SW480 (cell line): ENCODE measurements at regions not wholly inside any gene's neighbourhood (a gene's known extent, or its start where the extent isn't known, plus 50 kb on each side); places are given as distances from the start of the nearest gene placed in this dataset.
A peak's percentile ranks its signal among the peaks of the same experiment; 100 is the strongest.

Experiments
- DNase-seq: peaks from one replicate; pipeline ENCODE4 v3.0.0-alpha.2; 2016; ENCODE audit warnings: low spot score

- peak; percentile 47 for DNase-seq
Observed at GRCh38 chr2:45275242-45275805, 266.1 kb upstream of the SIX2 start.

- no peak for DNase-seq
Observed at GRCh38 chr2:45274250-45274926, 265.1 kb upstream of the SIX2 start.

GRCh38 chr2:45273412-45274249, 264.4 kb upstream of the SIX2 start:
- DNase-seq, result no peak

GRCh38 chr2:45272549-45273265, 263.5 kb upstream of the SIX2 start:
- DNase-seq, result no peak

DNA sequence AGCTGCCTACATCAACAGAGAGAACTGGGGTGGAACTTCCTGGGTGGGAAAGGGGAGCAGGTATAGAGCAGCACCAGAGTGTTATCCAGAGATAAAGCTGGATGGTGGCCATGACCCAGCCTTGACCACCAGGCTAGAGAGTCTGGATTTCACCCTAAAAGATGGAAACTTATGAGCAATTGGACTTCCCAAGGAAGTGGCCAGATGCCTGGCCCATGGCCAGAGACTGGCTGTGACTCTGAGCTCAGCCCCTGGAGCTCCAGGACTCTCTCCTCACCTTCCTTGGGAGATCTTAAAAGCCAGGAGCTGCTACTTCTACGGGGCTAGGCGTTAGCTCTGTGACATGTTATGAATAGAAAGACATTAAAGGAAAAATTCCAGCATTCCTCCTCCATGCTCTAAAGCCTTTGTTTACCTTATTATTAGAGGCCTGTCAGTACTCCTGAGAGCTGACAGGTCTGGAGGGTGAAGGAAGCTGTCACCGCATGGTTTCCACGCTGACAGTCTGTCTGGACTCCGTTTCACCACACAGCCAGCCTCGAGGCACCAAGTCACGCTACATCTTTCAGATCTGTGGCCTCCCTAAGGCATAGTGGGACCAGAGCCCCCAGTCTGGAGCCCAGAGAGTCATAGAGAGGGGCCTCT, 260.0 kb upstream of the SIX2 start:
- no peak for DNase-seq

DNA sequence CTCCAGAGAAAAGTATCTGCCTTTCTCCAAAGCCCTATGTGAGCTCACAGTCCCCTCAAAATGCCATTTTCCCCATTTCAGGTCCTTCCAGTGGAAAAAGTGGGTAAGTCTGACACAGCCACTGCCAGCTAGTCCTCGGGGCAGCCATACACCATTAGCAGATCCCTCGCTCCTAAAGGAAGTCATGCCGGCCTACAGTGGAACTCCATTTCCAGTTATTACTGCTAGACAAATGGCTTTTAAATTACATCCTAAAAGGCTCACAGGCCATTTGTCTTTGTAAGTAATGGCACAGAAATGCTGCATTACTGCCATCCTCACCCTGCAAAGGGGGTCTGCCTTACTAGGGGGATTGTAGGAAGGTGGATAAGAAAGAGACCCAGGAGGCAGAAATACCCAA, 259.4 kb upstream of the SIX2 start:
- DNase-seq, result no peak

- DNase-seq, result no peak
Observed at GRCh38 chr2:45267062-45267792, 258.0 kb upstream of the SIX2 start.

DNA sequence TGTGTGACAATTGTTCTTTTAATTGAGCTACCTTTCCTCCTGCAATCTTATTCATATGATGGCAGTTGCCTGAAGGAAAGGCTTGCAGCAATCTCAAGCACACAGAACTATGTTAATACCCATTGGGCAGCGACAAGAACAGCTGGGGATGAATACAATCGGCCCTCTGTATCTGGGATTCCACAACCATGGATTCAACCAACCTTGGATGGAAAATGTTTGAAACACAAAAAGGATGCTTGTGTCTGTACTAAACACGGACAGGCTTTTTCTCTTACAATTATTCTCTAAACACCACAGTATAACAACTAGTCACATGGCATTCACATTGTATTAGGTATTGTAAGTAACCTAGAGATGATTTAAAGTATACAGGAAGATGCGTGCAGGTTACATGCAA, 256.1 kb upstream of the SIX2 start:
- no peak for DNase-seq

- DNase-seq, result no peak
Observed at GRCh38 chr2:45264227-45265225, 255.3 kb upstream of the SIX2 start.

DNA sequence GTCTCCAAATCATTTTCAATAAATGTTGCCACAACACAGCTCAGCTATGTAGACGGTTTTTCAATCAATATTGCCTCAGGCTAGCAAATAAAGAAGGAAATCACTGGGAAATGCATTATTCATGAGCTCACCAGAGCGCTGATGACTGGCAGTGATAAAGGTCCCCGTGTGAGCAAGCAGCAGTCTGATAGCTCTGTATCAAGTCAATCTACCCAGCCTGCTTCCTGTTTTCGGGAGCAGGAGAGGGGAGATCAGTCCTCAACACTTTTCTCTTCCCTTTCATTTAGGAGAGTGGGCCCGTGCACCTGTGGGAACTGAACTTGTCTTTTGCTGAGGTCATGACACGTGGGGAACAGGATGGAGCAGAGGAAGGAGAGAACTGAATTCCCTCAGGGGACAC, 253.9 kb upstream of the SIX2 start:
- DNase-seq, result no peak

GRCh38 chr2:45261746-45262145, 252.5 kb upstream of the SIX2 start:
- DNase-seq, result no peak

DNA sequence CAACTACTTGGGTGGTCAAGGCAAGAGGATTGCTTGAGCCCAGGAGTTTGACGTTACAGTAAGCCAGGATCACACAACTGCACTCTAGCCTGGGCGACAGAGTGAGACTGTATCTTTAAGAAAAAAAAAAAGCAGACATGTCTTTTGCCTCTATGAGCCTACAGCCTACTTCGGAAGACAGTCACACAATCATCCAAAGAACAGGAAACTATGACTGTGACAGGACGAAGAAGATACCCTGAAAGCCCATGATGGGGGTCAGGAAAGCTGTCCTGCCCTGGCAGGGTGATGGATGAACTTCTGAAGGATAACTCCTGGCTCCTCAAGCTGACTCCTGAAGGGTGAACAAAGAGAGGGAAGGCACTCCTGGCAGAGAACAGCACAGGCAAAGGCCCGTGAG, 251.7 kb upstream of the SIX2 start:
- no peak for DNase-seq

DNA sequence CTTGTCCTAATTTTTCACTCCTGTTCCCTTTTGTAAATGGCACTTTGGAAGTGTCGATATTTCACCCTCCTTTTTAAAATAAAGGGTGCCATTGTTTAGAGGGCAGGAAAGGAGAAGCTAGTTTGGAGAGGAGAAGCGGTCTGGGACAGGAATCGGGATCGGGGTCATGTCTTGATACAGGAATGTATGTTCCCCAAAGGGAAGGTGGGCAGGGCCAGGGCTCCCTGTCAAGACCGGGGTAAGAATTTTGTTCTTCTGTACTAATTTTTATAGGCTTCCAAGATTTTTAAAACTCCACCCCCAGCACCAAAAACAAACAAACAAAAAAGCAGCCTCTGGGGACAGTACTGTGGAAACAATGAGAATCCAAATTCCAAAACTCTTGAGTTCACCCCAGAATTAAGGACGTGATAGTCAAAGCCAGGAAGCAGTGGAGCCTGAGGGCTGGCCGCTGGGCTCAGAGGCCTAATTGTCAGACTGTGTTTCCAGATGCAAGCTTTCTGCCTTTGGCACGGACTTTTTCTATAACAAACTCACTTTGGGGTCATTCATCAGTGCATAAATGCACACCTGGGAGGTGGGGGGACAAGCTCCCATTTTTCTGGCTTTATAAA, 250.4 kb upstream of the SIX2 start:
- DNase-seq, result no peak

DNA sequence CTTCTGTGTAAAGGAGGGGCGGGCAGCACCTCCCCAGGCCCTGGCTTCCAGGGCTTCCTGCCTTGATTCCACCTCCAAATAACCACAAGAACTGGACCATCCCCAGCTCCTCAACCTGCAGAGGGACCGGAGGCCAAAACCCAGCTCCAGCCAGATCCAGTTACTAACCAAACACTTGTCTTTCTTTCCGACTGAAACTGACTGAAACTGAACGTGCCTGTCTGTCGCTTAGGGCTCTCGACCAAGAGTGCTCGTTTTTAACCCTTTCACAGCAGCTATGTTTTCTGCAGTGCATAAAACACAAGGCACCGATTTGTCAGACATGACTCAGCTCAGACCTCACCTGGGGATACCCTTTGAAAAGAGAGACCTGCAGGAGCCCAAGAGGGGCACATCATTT, 249.9 kb upstream of the SIX2 start:
- DNase-seq, result no peak

DNA sequence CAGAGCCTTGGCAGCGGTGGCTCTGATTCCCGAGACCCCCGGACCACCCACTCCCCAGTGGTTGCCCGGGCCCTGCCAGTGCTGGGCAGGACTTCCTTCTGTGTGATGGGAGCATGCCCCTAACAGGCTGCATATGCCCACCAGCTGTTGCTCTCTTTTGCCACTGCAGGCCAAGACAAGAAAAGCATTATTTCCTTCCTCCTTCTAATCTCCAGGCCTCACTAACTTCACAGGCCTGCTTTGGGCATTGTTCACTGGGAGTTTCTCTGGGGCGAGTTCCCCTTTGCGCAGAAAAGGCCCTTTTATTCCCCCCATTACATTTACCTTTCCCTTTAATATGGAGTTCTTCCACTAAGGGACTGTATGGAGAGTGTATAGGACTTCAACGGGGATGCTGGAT, 249.1 kb upstream of the SIX2 start:
- no peak for DNase-seq

- DNase-seq, result no peak
Observed at GRCh38 chr2:45257820-45258219, 248.6 kb upstream of the SIX2 start.

DNA sequence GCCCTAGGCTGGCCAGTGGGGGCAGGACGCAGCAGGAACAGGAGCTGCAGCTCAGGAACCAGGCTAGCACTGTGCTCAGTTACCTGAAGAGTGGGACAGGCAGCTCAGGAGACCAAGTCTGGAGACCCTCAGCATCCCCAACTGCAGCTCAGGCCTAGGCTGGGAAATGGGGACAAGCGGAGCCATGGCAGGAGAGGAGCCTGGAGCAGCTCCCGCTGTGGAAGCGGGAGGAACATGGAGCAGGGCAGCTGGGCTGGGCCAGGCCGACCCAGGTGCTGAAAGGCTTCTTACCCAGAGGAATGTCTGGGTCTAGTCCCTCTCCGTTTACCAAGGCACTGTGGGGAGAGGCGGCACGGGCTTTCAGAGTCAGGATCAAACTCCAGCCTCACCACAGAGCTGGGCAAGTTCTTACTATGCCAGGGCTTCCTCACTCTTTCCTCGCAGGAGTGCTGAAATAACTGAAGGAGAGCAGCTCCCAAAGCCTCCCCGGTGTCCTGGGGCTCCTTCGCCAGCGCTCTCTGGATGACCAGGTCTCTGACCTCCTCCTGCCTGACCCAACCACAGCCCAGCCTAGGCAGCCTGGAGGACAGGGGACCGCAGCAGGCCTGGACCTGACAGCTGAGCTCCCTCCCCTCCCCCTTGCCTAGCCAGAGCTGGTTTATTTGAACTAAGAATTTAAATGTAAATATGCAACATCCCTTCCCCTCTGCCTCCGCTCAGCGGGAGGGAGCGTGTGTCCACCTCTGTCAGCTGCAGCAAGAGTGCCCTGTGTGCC, 247.8 kb upstream of the SIX2 start:
- no peak for DNase-seq

DNA sequence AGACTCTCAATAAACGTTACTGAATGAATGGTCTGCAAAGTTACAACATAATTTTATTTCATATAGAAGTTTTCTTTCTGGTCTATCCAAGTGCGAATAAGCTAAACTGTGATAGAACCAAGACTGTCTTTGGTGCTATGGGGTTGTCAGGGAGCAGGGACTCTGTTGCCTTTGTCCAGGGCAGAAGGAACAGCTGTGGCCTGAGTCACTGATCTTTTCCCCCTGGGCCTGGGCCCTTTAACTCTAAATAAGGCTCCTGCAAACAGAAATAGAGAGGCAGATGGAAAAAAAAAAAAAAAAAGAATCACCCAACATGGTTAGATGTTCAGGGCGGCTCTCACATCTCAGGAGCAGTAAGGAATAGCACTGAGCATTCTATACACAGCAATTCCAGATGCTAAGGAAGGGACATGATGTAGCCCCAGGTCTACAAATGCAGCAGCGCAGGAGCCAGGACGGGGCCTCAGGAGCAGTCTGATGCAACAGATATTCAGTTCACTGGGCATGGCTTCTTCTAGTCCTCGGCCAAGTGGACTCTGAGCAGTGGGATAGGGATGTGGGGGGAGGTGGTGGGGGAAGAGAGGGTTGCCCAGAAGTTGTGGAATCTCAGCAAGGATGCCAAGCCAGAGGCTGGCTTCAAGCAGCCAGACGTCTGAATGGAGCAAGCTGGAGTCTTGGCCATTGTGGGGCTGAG, 247.1 kb upstream of the SIX2 start:
- no peak for DNase-seq
